Endodermal cell (in vitro differentiated cells): ENCODE measurements at regions not wholly inside any gene's neighbourhood (a gene's known extent, or its start where the extent isn't known, plus 50 kb on each side); places are given as distances from the start of the nearest gene placed in this dataset.

Source experiments
- DNase-seq: peaks from one replicate; pipeline ENCODE4 v3.0.0-alpha.2; 2017
- H3K27ac ChIP-seq: 2 replicates; pipeline ENCODE4 v1.5.1; 2013; ENCODE audit warnings: mild to moderate bottlenecking, low read depth, low read length, moderate library complexity
- H3K27me3 ChIP-seq: 2 replicates; pipeline ENCODE4 v1.6.1; 2013; ENCODE audit warnings: mild to moderate bottlenecking, low read length, moderate library complexity; ENCODE audit not compliant: insufficient read depth, control insufficient read depth, poor library complexity, severe bottlenecking
- H3K36me3 ChIP-seq: 2 replicates; pipeline ENCODE4 v1.7.0; 2013; ENCODE audit warnings: mild to moderate bottlenecking, low read length, moderate library complexity; ENCODE audit not compliant: control insufficient read depth, insufficient read depth
- H3K4me1 ChIP-seq: one replicate; pipeline ENCODE4 v1.7.0; 2013; ENCODE audit warnings: low read length; ENCODE audit not compliant: control insufficient read depth, insufficient read depth
- H3K4me3 ChIP-seq: 2 replicates; pipeline ENCODE4 v1.5.1; 2013; ENCODE audit warnings: mild to moderate bottlenecking, low read length, moderate library complexity
- H3K9ac ChIP-seq: 2 replicates; pipeline ENCODE4 v1.6.1; 2013; ENCODE audit warnings: mild to moderate bottlenecking, low read length, moderate library complexity; ENCODE audit not compliant: poor library complexity, severe bottlenecking; ENCODE audit errors: extremely low read depth
- H3K9me3 ChIP-seq: 2 replicates; pipeline ENCODE4 v1.6.1; 2013; ENCODE audit warnings: mild to moderate bottlenecking, low read length, moderate library complexity; ENCODE audit not compliant: control insufficient read depth
- H3K27ac Mint-ChIP-seq: 2 replicates; pipeline ENCODE4 v1.8.0; 2020; ENCODE audit warnings: mixed read lengths
- H3K27me3 Mint-ChIP-seq: 2 replicates; pipeline ENCODE4 v1.8.0; 2021; ENCODE audit warnings: mild to moderate bottlenecking, mixed read lengths; ENCODE audit not compliant: insufficient read depth
- H3K36me3 Mint-ChIP-seq: 2 replicates; pipeline ENCODE4 v1.8.0; 2020; ENCODE audit warnings: low read depth, mixed read lengths
- H3K4me1 Mint-ChIP-seq: 2 replicates; pipeline ENCODE4 v1.8.0; 2020; ENCODE audit warnings: mixed read lengths
- H3K4me3 Mint-ChIP-seq: 2 replicates; pipeline ENCODE4 v1.8.0; 2020; ENCODE audit warnings: mild to moderate bottlenecking, moderate library complexity, mixed read lengths
- H3K9me3 Mint-ChIP-seq: 2 replicates; pipeline ENCODE4 v1.8.0; 2020; ENCODE audit warnings: mild to moderate bottlenecking, mixed read lengths
- CTCF ChIP-seq: fragments of 200-600 bp; sonication (generic); conservative IDR thresholded peaks from 2 replicates; pipeline ENCODE4 v1.5.0; 2021; ENCODE audit warnings: antibody characterized with exemption, mild to moderate bottlenecking
- WGBS, 2 experiments: methylation state at CpG; one replicate each; pipeline versions ENCODE4 v1.1.5 to v1.1.7; 2013; ENCODE audit warnings: missing lambda C conversion rate in 2 of 2, mixed read lengths in 1 of 2; ENCODE audit not compliant: insufficient coverage in 1 of 2, insufficient read length in 1 of 2; 5-methylcytosine and 5-hydroxymethylcytosine counted together

GRCh38 chr13:27853335-27853734 is 61.1 kb downstream of the GSX1 start:
- Mint-ChIP-seq H3K4me1 (no peaks in the 10 kb centered on the region), H3K27ac (no peak overlapping the region), H3K9me3 (no peaks in the 10 kb centered on the region), H3K27me3 (peaks cover 59% of the 10 kb centered on the region), H3K36me3 (no peaks in the 10 kb centered on the region), H3K4me3 (no peak overlapping the region)
- Histone ChIP-seq H3K27me3 (peaks cover 67% of the 10 kb centered on the region), H3K9ac (no peak overlapping the region), H3K4me3 (no peak overlapping the region), H3K27ac (no peak overlapping the region), H3K4me1 (no peaks in the 10 kb centered on the region), H3K9me3 (no peaks in the 10 kb centered on the region), H3K36me3 (no peaks in the 10 kb centered on the region)
- no peak for DNase-seq
- TF ChIP-seq CTCF: no peak
- WGBS, 2 experiments: 70 to 75% methylated on average over 3 to 10 of the region's 10 CpGs

- DNase-seq: no peak
- Histone ChIP-seq H3K4me1 (no peaks in the 10 kb centered on the region), H3K36me3 (no peaks in the 10 kb centered on the region), H3K4me3 (no peak overlapping the region), H3K27ac (no peak overlapping the region), H3K9me3 (no peaks in the 10 kb centered on the region), H3K9ac (no peak overlapping the region), H3K27me3 (peaks cover 67% of the 10 kb centered on the region)
- WGBS, 2 experiments: 89 to 92% methylated on average over 3 to 7 of the region's 7 CpGs
- Mint-ChIP-seq H3K27me3 (peaks cover 58% of the 10 kb centered on the region), H3K4me1 (no peaks in the 10 kb centered on the region), H3K36me3 (no peaks in the 10 kb centered on the region), H3K9me3 (no peaks in the 10 kb centered on the region), H3K4me3 (no peak overlapping the region), H3K27ac (no peak overlapping the region)
- no peak for TF ChIP-seq CTCF
These were observed 61.6 kb downstream of the GSX1 start for GRCh38 chr13:27853861-27854260.

GRCh38 chr13:27854606-27855005 is 62.3 kb downstream of the GSX1 start:
- Mint-ChIP-seq H3K27me3 (peaks cover 51% of the 10 kb centered on the region), H3K4me3 (no peak overlapping the region), H3K9me3 (no peaks in the 10 kb centered on the region), H3K27ac (no peak overlapping the region), H3K36me3 (no peaks in the 10 kb centered on the region), H3K4me1 (no peaks in the 10 kb centered on the region)
- WGBS, 2 experiments: 100% methylated on average over 1 of the region's 1 CpG
- Histone ChIP-seq H3K4me3 (no peak overlapping the region), H3K36me3 (no peaks in the 10 kb centered on the region), H3K9ac (no peak overlapping the region), H3K27me3 (peaks cover 68% of the 10 kb centered on the region), H3K27ac (no peak overlapping the region), H3K9me3 (no peaks in the 10 kb centered on the region), H3K4me1 (no peaks in the 10 kb centered on the region)
- no peak for TF ChIP-seq CTCF
- DNase-seq: no peak
